CD4-positive, alpha-beta memory T cell (primary cell): ENCODE measurements at regions not wholly inside any gene's neighbourhood (a gene's known extent, or its start where the extent isn't known, plus 50 kb on each side); places are given as distances from the start of the nearest gene placed in this dataset.

Experiments
- CTCF ChIA-PET: fragments of 350-600 bp; sonication (Branson Sonifier 250); formaldehyde crosslinking; loops from one replicate; lab custom pipeline; 2021; ENCODE audit warnings: inconsistent platforms; ENCODE audit not compliant: partially characterized antibody; lab: Charles Lee
- POLR2A ChIA-PET: fragments of 350-600 bp; sonication (Branson Sonifier 250); formaldehyde crosslinking; loops from one replicate; lab custom pipeline; 2021; ENCODE audit not compliant: partially characterized antibody; lab: Charles Lee
- DNase-seq, 5 donors: peaks; one replicate each; pipeline versions ENCODE4 v3.0.0 to v3.0.0-alpha.2; 2020 to 2022; ENCODE audit warnings: mixed read lengths in 1 of 5
- H3K27ac ChIP-seq: one replicate; pipeline ENCODE4 v1.7.0; 2013; ENCODE audit warnings: low read depth, low read length
- H3K27me3 ChIP-seq: 2 replicates; pipeline ENCODE4 v1.7.0; 2013; ENCODE audit warnings: mild to moderate bottlenecking, low read length, moderate library complexity; ENCODE audit not compliant: insufficient read depth
- H3K36me3 ChIP-seq: 2 replicates; pipeline ENCODE4 v1.7.0; 2013; ENCODE audit warnings: mild to moderate bottlenecking, low read length, moderate library complexity; ENCODE audit not compliant: insufficient read depth
- H3K4me1 ChIP-seq: 2 replicates; pipeline ENCODE4 v1.7.0; 2013; ENCODE audit warnings: mild to moderate bottlenecking, low read length, moderate library complexity; ENCODE audit not compliant: insufficient read depth
- H3K4me3 ChIP-seq, 2 donors: one replicate each; pipeline ENCODE4 v1.7.0; 2013; ENCODE audit warnings: low read length in 2 of 2, mild to moderate bottlenecking in 1 of 2
- H3K9me3 ChIP-seq, 2 donors: one replicate each; pipeline ENCODE4 v1.7.0; 2013; ENCODE audit warnings: low read length in 2 of 2, control low read depth in 1 of 2; ENCODE audit not compliant: control insufficient read depth in 1 of 2
- H3K27ac Mint-ChIP-seq, 7 donors: one replicate each; pipeline ENCODE4 v1.8.0; 2020 to 2021; ENCODE audit warnings: mixed read lengths in 7 of 7, mild to moderate bottlenecking in 6 of 7, inconsistent platforms in 3 of 7, moderate library complexity in 3 of 7
- H3K27me3 Mint-ChIP-seq, 2 donors: one replicate each; pipeline ENCODE4 v1.8.0; 2020 to 2021; ENCODE audit warnings: mixed read lengths in 2 of 2
- H3K36me3 Mint-ChIP-seq, 2 donors: one replicate each; pipeline ENCODE4 v1.8.0; 2020 to 2021; ENCODE audit warnings: mixed read lengths in 2 of 2, inconsistent platforms in 1 of 2, mild to moderate bottlenecking in 1 of 2
- H3K4me1 Mint-ChIP-seq, 4 donors: one replicate each; pipeline ENCODE4 v1.8.0; 2020 to 2021; ENCODE audit warnings: mixed read lengths in 4 of 4, mild to moderate bottlenecking in 1 of 4
- H3K4me3 Mint-ChIP-seq, 8 donors: one replicate each; pipeline ENCODE4 v1.8.0; 2020 to 2021; ENCODE audit warnings: mixed read lengths in 8 of 8, mild to moderate bottlenecking in 7 of 8, moderate library complexity in 6 of 8, inconsistent platforms in 3 of 8
- H3K9me3 Mint-ChIP-seq, 8 donors: one replicate each; pipeline ENCODE4 v1.8.0; 2020 to 2021; ENCODE audit warnings: mixed read lengths in 8 of 8, mild to moderate bottlenecking in 5 of 8, inconsistent platforms in 3 of 8, moderate library complexity in 1 of 8
- intact Hi-C: fragments of 100-400 bp; cut with micrococcal nuclease; formaldehyde crosslinking; loops from one replicate; pipeline ENCODE4 v1.15.1; 2023

DNA sequence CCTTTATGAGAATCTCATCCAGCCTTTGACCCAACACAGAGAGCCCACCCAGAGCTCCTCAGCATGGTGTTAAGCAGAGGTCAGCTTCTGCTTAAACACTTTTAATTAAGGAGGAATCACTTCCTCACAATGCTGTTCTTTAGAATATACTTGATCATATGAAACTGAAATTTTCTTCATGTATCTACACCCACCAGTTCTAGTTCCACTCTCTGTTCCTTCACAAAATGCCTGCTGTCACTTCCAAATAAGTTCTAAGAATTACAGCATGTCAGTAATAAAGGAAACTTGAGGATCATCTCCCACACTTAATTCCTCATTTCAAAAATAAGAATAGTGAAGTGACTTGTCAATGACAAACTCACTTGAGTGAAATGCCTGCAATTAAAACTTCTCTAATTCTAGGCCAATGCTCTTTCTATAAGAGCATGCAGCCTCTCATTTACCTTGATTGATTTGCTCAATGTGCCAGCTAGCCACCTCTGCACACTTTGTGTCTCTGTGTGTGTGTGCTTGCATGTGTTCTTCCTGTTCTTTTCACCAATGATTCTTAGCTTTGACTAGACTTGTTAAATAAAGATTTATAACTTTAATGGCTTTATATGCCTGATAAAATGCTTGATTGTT, 356.3 kb downstream of the PLPP3 start:
- no peaks in the 10 kb centered on the region for H3K4me1 Mint-ChIP-seq

DNA sequence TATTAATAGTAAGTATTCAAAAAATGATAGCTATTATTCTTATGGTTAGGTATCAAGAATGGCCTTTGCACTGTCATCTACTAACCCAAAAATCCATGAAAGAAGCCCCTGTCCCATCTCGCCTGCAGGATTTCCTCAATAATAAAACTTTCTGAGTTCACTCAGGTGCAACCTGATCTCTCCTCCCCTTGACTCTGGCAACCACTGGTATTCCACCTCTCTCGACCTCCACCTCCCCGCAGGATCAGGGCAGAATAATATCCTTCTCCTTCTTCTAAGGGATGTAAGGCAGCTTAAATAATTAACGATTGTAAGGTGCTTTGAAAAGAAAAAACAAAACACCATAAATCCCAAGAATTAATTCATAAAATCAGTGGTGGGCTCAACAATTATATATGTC, 359.3 kb downstream of the PLPP3 start:
- peaks cover 0 to 2% of the 10 kb centered on the region in 2 donors for H3K27me3 Mint-ChIP-seq
- H3K9me3 ChIP-seq = no peaks in the 10 kb centered on the region

More for the DNA sequence above, 356.3 kb downstream of the PLPP3 start:
- H3K9me3 Mint-ChIP-seq = peaks cover 0 to 5% (median 1%) of the 10 kb centered on the region in 8 donors
- POLR2A ChIA-PET = no interaction called here
- Histone ChIP-seq H3K4me1 (no peaks in the 10 kb centered on the region), H3K4me3 (no peak overlapping the region), H3K9me3 (no peaks in the 10 kb centered on the region), H3K27ac (no peak overlapping the region), H3K27me3 (no peaks in the 10 kb centered on the region), H3K36me3 (no peaks in the 10 kb centered on the region)
- no peak for DNase-seq
- no peak overlapping the region for H3K4me3 Mint-ChIP-seq
- CTCF ChIA-PET = no interaction called here
- H3K36me3 Mint-ChIP-seq = no peaks in the 10 kb centered on the region
- no peak overlapping the region for H3K27ac Mint-ChIP-seq
- intact Hi-C loops = no loop called here
- H3K27me3 Mint-ChIP-seq = peaks cover 0 to 2% of the 10 kb centered on the region in 2 donors

DNA sequence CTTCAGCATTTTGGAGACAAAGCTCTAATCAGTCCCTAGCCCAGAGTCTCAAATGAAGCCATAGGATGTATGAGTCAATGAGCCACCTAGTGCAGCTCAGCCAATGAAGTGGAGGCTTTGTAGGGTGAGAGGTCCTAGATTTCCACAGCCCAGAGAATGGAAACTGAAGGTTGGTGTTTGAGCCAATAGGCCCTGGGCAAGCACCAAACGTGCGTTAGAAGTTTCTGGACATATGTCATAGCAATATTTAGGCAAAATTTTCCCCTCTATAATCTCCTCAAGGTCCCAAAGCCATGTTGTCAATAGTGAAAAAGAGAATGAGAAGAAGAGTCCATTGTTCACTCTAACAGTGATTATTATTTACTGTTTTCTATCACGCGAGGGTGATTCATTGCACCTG, 361.3 kb downstream of the PLPP3 start:
- DNase-seq = no peak
- H3K36me3 ChIP-seq = no peaks in the 10 kb centered on the region
- Mint-ChIP-seq H3K4me1 (no peaks in the 10 kb centered on the region), H3K27me3 (peaks cover 0 to 2% of the 10 kb centered on the region in 2 donors), H3K27ac (no peak overlapping the region), H3K9me3 (peaks cover 0 to 4% (median 0%) of the 10 kb centered on the region in 8 donors), H3K36me3 (no peaks in the 10 kb centered on the region), H3K4me3 (no peak overlapping the region)
- no peak overlapping the region for H3K27ac ChIP-seq
- no peaks in the 10 kb centered on the region for H3K27me3 ChIP-seq
- H3K9me3 ChIP-seq = no peaks in the 10 kb centered on the region
- POLR2A ChIA-PET = interaction anchor here (0.7 kb wide), 1 partner anchor 10 kb away, joined by 3 read pairs; no protein-coding TSS in a partner anchor
- intact Hi-C loops = no loop called here
- no peaks in the 10 kb centered on the region for H3K4me1 ChIP-seq
- CTCF ChIA-PET = no interaction called here
- H3K4me3 ChIP-seq = no peak overlapping the region

More for the DNA sequence above, 359.3 kb downstream of the PLPP3 start:
- intact Hi-C loops = no loop called here
- Mint-ChIP-seq H3K36me3 (no peaks in the 10 kb centered on the region), H3K4me3 (no peak overlapping the region), H3K27ac (no peak overlapping the region), H3K4me1 (no peaks in the 10 kb centered on the region), H3K9me3 (peaks cover 0 to 4% (median 0%) of the 10 kb centered on the region in 8 donors)
- POLR2A ChIA-PET = no interaction called here
- DNase-seq = no peak
- no peak overlapping the region for H3K4me3 ChIP-seq
- no peak overlapping the region for H3K27ac ChIP-seq
- H3K27me3 ChIP-seq = no peaks in the 10 kb centered on the region
- H3K36me3 ChIP-seq = no peaks in the 10 kb centered on the region
- H3K4me1 ChIP-seq = no peaks in the 10 kb centered on the region
- CTCF ChIA-PET = no interaction called here

DNA sequence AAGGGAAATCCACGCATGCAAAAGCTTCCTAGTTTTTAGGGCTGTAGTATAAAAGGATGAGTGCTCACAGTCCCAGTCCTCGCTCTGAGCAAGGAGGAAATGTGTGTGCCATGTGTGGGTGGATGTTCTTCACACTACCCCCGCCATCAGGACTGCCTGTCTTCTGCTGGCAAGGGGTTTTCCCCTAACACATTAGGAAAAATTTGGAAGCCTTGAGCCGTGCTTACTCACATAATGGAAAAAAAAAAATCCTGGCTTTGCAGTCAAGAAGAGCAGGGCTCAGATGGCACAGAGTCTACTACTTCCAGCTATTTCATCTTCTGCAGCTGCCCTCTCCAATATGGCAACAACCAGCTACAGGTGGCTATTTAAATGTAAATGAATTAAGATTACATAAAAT, 363.1 kb downstream of the PLPP3 start:
- Histone ChIP-seq H3K4me3 (no peak overlapping the region), H3K27me3 (no peaks in the 10 kb centered on the region), H3K36me3 (no peaks in the 10 kb centered on the region), H3K9me3 (no peaks in the 10 kb centered on the region), H3K27ac (no peak overlapping the region), H3K4me1 (no peaks in the 10 kb centered on the region)
- Mint-ChIP-seq H3K4me3 (no peak overlapping the region), H3K4me1 (no peaks in the 10 kb centered on the region), H3K27ac (no peak overlapping the region), H3K27me3 (no peaks in the 10 kb centered on the region), H3K36me3 (no peaks in the 10 kb centered on the region), H3K9me3 (peaks cover 0 to 2% (median 0%) of the 10 kb centered on the region in 8 donors)
- POLR2A ChIA-PET = no interaction called here
- DNase-seq = no peak
- CTCF ChIA-PET = no interaction called here
- intact Hi-C loops = no loop called here

DNA sequence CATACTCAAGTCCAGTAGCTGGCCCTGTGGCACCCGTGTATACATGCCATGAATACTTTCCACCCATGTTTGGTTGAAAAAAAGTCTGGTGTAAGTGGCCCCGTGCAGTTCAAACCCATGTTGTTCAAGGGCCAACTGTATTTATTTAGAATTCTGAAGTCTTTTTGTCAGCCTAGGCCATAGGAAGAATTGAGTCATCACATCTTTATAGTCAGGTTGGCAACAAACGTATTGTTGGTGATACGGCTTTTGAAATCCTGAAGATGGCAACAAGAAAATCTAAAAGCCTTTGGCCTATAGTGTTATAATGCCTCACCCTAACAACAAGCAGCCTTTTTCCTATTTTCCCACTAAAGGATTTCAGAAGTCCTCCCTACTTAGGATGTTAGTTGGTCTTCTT, 363.6 kb downstream of the PLPP3 start:
- H3K27me3 ChIP-seq = no peaks in the 10 kb centered on the region
- no peaks in the 10 kb centered on the region for H3K4me1 ChIP-seq
- H3K4me3 ChIP-seq = no peak overlapping the region
- H3K36me3 ChIP-seq = no peaks in the 10 kb centered on the region
- no peak overlapping the region for H3K27ac ChIP-seq
- Mint-ChIP-seq H3K27me3 (no peaks in the 10 kb centered on the region), H3K4me3 (no peak overlapping the region), H3K4me1 (no peaks in the 10 kb centered on the region), H3K27ac (no peak overlapping the region), H3K36me3 (no peaks in the 10 kb centered on the region), H3K9me3 (peaks cover 0 to 2% (median 0%) of the 10 kb centered on the region in 8 donors)
- POLR2A ChIA-PET = no interaction called here
- DNase-seq = no peak
- CTCF ChIA-PET = no interaction called here
- intact Hi-C loops = no loop called here
- H3K9me3 ChIP-seq = no peaks in the 10 kb centered on the region

DNA sequence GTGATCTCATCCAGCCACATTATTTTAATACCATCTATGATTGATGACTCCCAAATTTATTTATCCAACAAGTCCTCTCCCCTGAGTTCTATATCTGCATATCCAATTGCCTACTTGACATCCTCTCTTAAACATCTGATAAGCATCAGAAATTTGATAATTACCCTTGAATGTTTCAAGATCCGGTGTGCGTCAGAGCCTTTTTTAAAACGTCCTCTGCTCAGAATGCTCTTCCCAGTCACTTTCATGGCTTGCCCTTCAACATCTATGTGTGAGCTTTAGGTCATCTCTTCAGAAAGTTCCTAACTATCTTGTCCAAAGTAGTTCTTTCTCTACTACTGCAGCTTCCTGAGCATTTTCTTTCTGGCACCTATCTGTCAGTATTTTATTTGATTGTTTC, 364.3 kb downstream of the PLPP3 start:
- no peak overlapping the region for H3K4me3 ChIP-seq

DNA sequence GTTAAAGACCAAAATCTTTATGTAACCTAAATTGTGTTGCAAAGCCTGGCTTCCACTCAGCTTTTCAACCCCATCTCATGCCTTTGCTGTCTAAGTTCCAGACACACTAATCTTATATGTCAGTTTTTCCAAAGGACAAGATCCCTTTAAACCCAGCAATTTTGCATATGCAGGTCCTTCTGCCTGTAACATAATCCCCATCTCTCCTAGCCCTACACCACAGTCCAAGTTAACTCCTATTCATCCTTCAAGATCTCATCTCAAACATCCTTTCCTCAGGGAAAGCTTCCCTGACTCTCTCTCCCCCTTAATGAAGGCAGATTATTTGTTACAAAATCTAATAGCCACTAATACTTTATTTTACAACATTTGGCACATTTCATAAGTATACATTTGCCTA, 366.3 kb downstream of the PLPP3 start:
- no peak overlapping the region for H3K27ac Mint-ChIP-seq

More for the DNA sequence above, 364.3 kb downstream of the PLPP3 start:
- intact Hi-C loops = no loop called here
- no peaks in the 10 kb centered on the region for H3K27me3 ChIP-seq
- H3K4me3 Mint-ChIP-seq = no peak overlapping the region
- H3K9me3 ChIP-seq = no peaks in the 10 kb centered on the region
- no peak overlapping the region for H3K27ac ChIP-seq
- ChIA-PET POLR2A (no interaction called here), CTCF (no interaction called here)
- DNase-seq = no peak
- H3K4me1 ChIP-seq = no peaks in the 10 kb centered on the region
- no peak overlapping the region for H3K27ac Mint-ChIP-seq
- H3K36me3 Mint-ChIP-seq = no peaks in the 10 kb centered on the region
- H3K36me3 ChIP-seq = no peaks in the 10 kb centered on the region
- no peaks in the 10 kb centered on the region for H3K4me1 Mint-ChIP-seq
- peaks cover 0 to 2% (median 0%) of the 10 kb centered on the region in 8 donors for H3K9me3 Mint-ChIP-seq
- no peaks in the 10 kb centered on the region for H3K27me3 Mint-ChIP-seq

More for the DNA sequence above, 366.3 kb downstream of the PLPP3 start:
- H3K4me1 ChIP-seq = no peaks in the 10 kb centered on the region
- Mint-ChIP-seq H3K27me3 (no peaks in the 10 kb centered on the region), H3K36me3 (no peaks in the 10 kb centered on the region), H3K4me3 (no peak overlapping the region), H3K4me1 (no peaks in the 10 kb centered on the region), H3K9me3 (peaks cover 0 to 2% (median 0%) of the 10 kb centered on the region in 8 donors)
- no peaks in the 10 kb centered on the region for H3K9me3 ChIP-seq
- POLR2A ChIA-PET = no interaction called here
- no peak for DNase-seq
- intact Hi-C loops = no loop called here
- no peak overlapping the region for H3K4me3 ChIP-seq
- no peaks in the 10 kb centered on the region for H3K27me3 ChIP-seq
- CTCF ChIA-PET = no interaction called here
- no peaks in the 10 kb centered on the region for H3K36me3 ChIP-seq
- H3K27ac ChIP-seq = no peak overlapping the region
